ENCODE measurements at regions not wholly inside any gene's neighbourhood (a gene's known extent, or its start where the extent isn't known, plus 50 kb on each side); places are given as distances from the start of the nearest gene placed in this dataset.

GRCh38 chr9:95715868-95716435 is 159.5 kb upstream of the ERCC6L2 start:
- DNase-seq = no peak
- Histone ChIP-seq H4K5ac (ENCODE audit: low read length) (no peak overlapping the region), H3K4me1 (ENCODE audit: control insufficient read depth, low read depth, low read length) (no peaks in the 10 kb centered on the region), H3K9ac (ENCODE audit: low read length) (no peak overlapping the region), H4K8ac (ENCODE audit: low read depth, low read length) (no peak overlapping the region), H3K23ac (ENCODE audit: low read length) (no peak overlapping the region), H3K4ac (ENCODE audit: low read depth, low read length) (no peak overlapping the region), H3K27me3 (ENCODE audit: insufficient read depth, low read length, poor library complexity) (no peaks in the 10 kb centered on the region), H2BK15ac (replicated peaks; ENCODE audit: low read depth) (no peak overlapping the region), H3K79me1 (ENCODE audit: low read length) (no peaks in the 10 kb centered on the region), H2BK120ac (ENCODE audit: low read depth, low read length) (no peak overlapping the region), H3K79me2 (ENCODE audit: control insufficient read depth, insufficient read depth, low read length) (no peaks in the 10 kb centered on the region), H3K56ac (ENCODE audit: low read length) (no peak overlapping the region), H3K4me3 (ENCODE audit: low read length) (no peak overlapping the region), H3K18ac (ENCODE audit: low read length) (no peak overlapping the region), H3K36me3 (ENCODE audit: control insufficient read depth, insufficient read depth, low read length) (no peaks in the 10 kb centered on the region), H3K4me2 (ENCODE audit: low read length) (no peak overlapping the region), H3K27ac (ENCODE audit: low read depth, low read length) (no peak overlapping the region), H2BK5ac (ENCODE audit: low read length) (no peak overlapping the region), H2AK5ac (ENCODE audit: low read length) (no peak overlapping the region)
- no CpG with 5 or more reads among the region's 3 CpGs for WGBS (ENCODE audit: extremely low coverage, insufficient coverage, low lambda C conversion rate)

GRCh38 chr9:95710446-95710845 is 165.0 kb upstream of the ERCC6L2 start:
- no peaks in the 10 kb centered on the region for H3K79me1 ChIP-seq (ENCODE audit: low read length)
- H3K23ac ChIP-seq (ENCODE audit: low read length) = no peak overlapping the region
- H3K79me2 ChIP-seq (ENCODE audit: control insufficient read depth, insufficient read depth, low read length) = no peaks in the 10 kb centered on the region
- H3K4me1 ChIP-seq (ENCODE audit: control insufficient read depth, low read depth, low read length) = no peaks in the 10 kb centered on the region
- no peak overlapping the region for H3K18ac ChIP-seq (ENCODE audit: low read length)
- H4K8ac ChIP-seq (ENCODE audit: low read depth, low read length) = no peak overlapping the region
- H2BK5ac ChIP-seq (ENCODE audit: low read length) = no peak overlapping the region
- H2BK15ac ChIP-seq (replicated peaks; ENCODE audit: low read depth) = no peak overlapping the region
- DNase-seq = no peak
- H3K9ac ChIP-seq (ENCODE audit: low read length) = no peak overlapping the region
- H3K27me3 ChIP-seq (ENCODE audit: insufficient read depth, low read length, poor library complexity) = no peaks in the 10 kb centered on the region
- no peak overlapping the region for H3K4me2 ChIP-seq (ENCODE audit: low read length)
- H4K5ac ChIP-seq (ENCODE audit: low read length) = no peak overlapping the region
- no peak overlapping the region for H3K56ac ChIP-seq (ENCODE audit: low read length)
- no peak overlapping the region for H2BK120ac ChIP-seq (ENCODE audit: low read depth, low read length)
- no peak overlapping the region for H3K4me3 ChIP-seq (ENCODE audit: low read length)
- H2AK5ac ChIP-seq (ENCODE audit: low read length) = no peak overlapping the region
- H3K36me3 ChIP-seq (ENCODE audit: control insufficient read depth, insufficient read depth, low read length) = no peaks in the 10 kb centered on the region
- H3K4ac ChIP-seq (ENCODE audit: low read depth, low read length) = no peak overlapping the region
- no CpG with 5 or more reads among the region's 8 CpGs for WGBS (ENCODE audit: extremely low coverage, insufficient coverage, low lambda C conversion rate)
- no peak overlapping the region for H3K27ac ChIP-seq (ENCODE audit: low read depth, low read length)

GRCh38 chr9:95696701-95697100 is 178.8 kb upstream of the ERCC6L2 start:
- no peak overlapping the region for H2BK120ac ChIP-seq (ENCODE audit: low read depth, low read length)
- peak; percentile 49 for DNase-seq
- no peak overlapping the region for H3K9ac ChIP-seq (ENCODE audit: low read length)
- H2BK15ac ChIP-seq (replicated peaks; ENCODE audit: low read depth) = no peak overlapping the region
- H3K36me3 ChIP-seq (ENCODE audit: control insufficient read depth, insufficient read depth, low read length) = no peaks in the 10 kb centered on the region
- no peak overlapping the region for H2BK5ac ChIP-seq (ENCODE audit: low read length)
- WGBS (ENCODE audit: extremely low coverage, insufficient coverage, low lambda C conversion rate) = no CpG with 5 or more reads among the region's 1 CpG
- no peak overlapping the region for H3K23ac ChIP-seq (ENCODE audit: low read length)
- H3K4ac ChIP-seq (ENCODE audit: low read depth, low read length) = no peak overlapping the region
- no peak overlapping the region for H3K4me2 ChIP-seq (ENCODE audit: low read length)
- no peak overlapping the region for H2AK5ac ChIP-seq (ENCODE audit: low read length)
- H3K4me3 ChIP-seq (ENCODE audit: low read length) = no peak overlapping the region
- H3K4me1 ChIP-seq (ENCODE audit: control insufficient read depth, low read depth, low read length) = no peaks in the 10 kb centered on the region
- H3K79me1 ChIP-seq (ENCODE audit: low read length) = no peaks in the 10 kb centered on the region
- H3K18ac ChIP-seq (ENCODE audit: low read length) = no peak overlapping the region
- H3K27me3 ChIP-seq (ENCODE audit: insufficient read depth, low read length, poor library complexity) = no peaks in the 10 kb centered on the region
- H3K27ac ChIP-seq (ENCODE audit: low read depth, low read length) = no peak overlapping the region
- H4K5ac ChIP-seq (ENCODE audit: low read length) = no peak overlapping the region
- no peaks in the 10 kb centered on the region for H3K79me2 ChIP-seq (ENCODE audit: control insufficient read depth, insufficient read depth, low read length)
- H4K8ac ChIP-seq (ENCODE audit: low read depth, low read length) = no peak overlapping the region
- H3K56ac ChIP-seq (ENCODE audit: low read length) = no peak overlapping the region

GRCh38 chr9:95691435-95691834 is 174.7 kb upstream of the PTCH1 start:
- Histone ChIP-seq H3K18ac (ENCODE audit: low read length) (no peak overlapping the region), H4K5ac (ENCODE audit: low read length) (no peak overlapping the region), H3K79me2 (ENCODE audit: control insufficient read depth, insufficient read depth, low read length) (no peaks in the 10 kb centered on the region), H3K23ac (ENCODE audit: low read length) (no peak overlapping the region), H2BK5ac (ENCODE audit: low read length) (no peak overlapping the region), H3K27ac (ENCODE audit: low read depth, low read length) (no peak overlapping the region), H4K8ac (ENCODE audit: low read depth, low read length) (no peak overlapping the region), H3K36me3 (ENCODE audit: control insufficient read depth, insufficient read depth, low read length) (no peaks in the 10 kb centered on the region), H3K4ac (ENCODE audit: low read depth, low read length) (no peak overlapping the region), H3K4me1 (ENCODE audit: control insufficient read depth, low read depth, low read length) (no peaks in the 10 kb centered on the region), H3K4me3 (ENCODE audit: low read length) (no peak overlapping the region), H3K79me1 (ENCODE audit: low read length) (no peaks in the 10 kb centered on the region), H2BK120ac (ENCODE audit: low read depth, low read length) (no peak overlapping the region), H3K4me2 (ENCODE audit: low read length) (no peak overlapping the region), H3K56ac (ENCODE audit: low read length) (no peak overlapping the region), H3K9ac (ENCODE audit: low read length) (no peak overlapping the region), H2BK15ac (replicated peaks; ENCODE audit: low read depth) (no peak overlapping the region), H2AK5ac (ENCODE audit: low read length) (no peak overlapping the region), H3K27me3 (ENCODE audit: insufficient read depth, low read length, poor library complexity) (no peaks in the 10 kb centered on the region)
- no CpG with 5 or more reads among the region's 4 CpGs for WGBS (ENCODE audit: extremely low coverage, insufficient coverage, low lambda C conversion rate)
- no peak for DNase-seq

GRCh38 chr9:95689669-95690068 is 172.9 kb upstream of the PTCH1 start:
- Histone ChIP-seq H4K5ac (ENCODE audit: low read length) (no peak overlapping the region), H2AK5ac (ENCODE audit: low read length) (no peak overlapping the region), H2BK15ac (replicated peaks; ENCODE audit: low read depth) (no peak overlapping the region), H3K79me2 (ENCODE audit: control insufficient read depth, insufficient read depth, low read length) (no peaks in the 10 kb centered on the region), H3K4me2 (ENCODE audit: low read length) (no peak overlapping the region), H3K9ac (ENCODE audit: low read length) (no peak overlapping the region), H2BK5ac (ENCODE audit: low read length) (no peak overlapping the region), H2BK120ac (ENCODE audit: low read depth, low read length) (no peak overlapping the region), H3K27me3 (ENCODE audit: insufficient read depth, low read length, poor library complexity) (no peaks in the 10 kb centered on the region), H3K79me1 (ENCODE audit: low read length) (no peaks in the 10 kb centered on the region), H3K56ac (ENCODE audit: low read length) (no peak overlapping the region), H3K18ac (ENCODE audit: low read length) (no peak overlapping the region), H3K23ac (ENCODE audit: low read length) (no peak overlapping the region), H4K8ac (ENCODE audit: low read depth, low read length) (peak overlapping the region; percentile 68), H3K27ac (ENCODE audit: low read depth, low read length) (no peak overlapping the region), H3K4me3 (ENCODE audit: low read length) (no peak overlapping the region), H3K4me1 (ENCODE audit: control insufficient read depth, low read depth, low read length) (no peaks in the 10 kb centered on the region), H3K36me3 (ENCODE audit: control insufficient read depth, insufficient read depth, low read length) (no peaks in the 10 kb centered on the region), H3K4ac (ENCODE audit: low read depth, low read length) (no peak overlapping the region)
- no CpG with 5 or more reads among the region's 2 CpGs for WGBS (ENCODE audit: extremely low coverage, insufficient coverage, low lambda C conversion rate)
- no peak for DNase-seq

- no peak overlapping the region for H3K9ac ChIP-seq (ENCODE audit: low read length)
- no peak overlapping the region for H3K18ac ChIP-seq (ENCODE audit: low read length)
- no peak overlapping the region for H2BK5ac ChIP-seq (ENCODE audit: low read length)
- no peak for DNase-seq
- no peak overlapping the region for H2AK5ac ChIP-seq (ENCODE audit: low read length)
- no peaks in the 10 kb centered on the region for H3K79me1 ChIP-seq (ENCODE audit: low read length)
- no peak overlapping the region for H4K8ac ChIP-seq (ENCODE audit: low read depth, low read length)
- no peak overlapping the region for H3K4ac ChIP-seq (ENCODE audit: low read depth, low read length)
- no peak overlapping the region for H4K5ac ChIP-seq (ENCODE audit: low read length)
- H3K4me2 ChIP-seq (ENCODE audit: low read length) = no peak overlapping the region
- no CpG with 5 or more reads among the region's 2 CpGs for WGBS (ENCODE audit: extremely low coverage, insufficient coverage, low lambda C conversion rate)
- no peak overlapping the region for H3K23ac ChIP-seq (ENCODE audit: low read length)
- H2BK15ac ChIP-seq (replicated peaks; ENCODE audit: low read depth) = no peak overlapping the region
- H3K27ac ChIP-seq (ENCODE audit: low read depth, low read length) = no peak overlapping the region
- H3K36me3 ChIP-seq (ENCODE audit: control insufficient read depth, insufficient read depth, low read length) = no peaks in the 10 kb centered on the region
- H3K79me2 ChIP-seq (ENCODE audit: control insufficient read depth, insufficient read depth, low read length) = no peaks in the 10 kb centered on the region
- no peaks in the 10 kb centered on the region for H3K27me3 ChIP-seq (ENCODE audit: insufficient read depth, low read length, poor library complexity)
- H3K4me1 ChIP-seq (ENCODE audit: control insufficient read depth, low read depth, low read length) = no peaks in the 10 kb centered on the region
- no peak overlapping the region for H3K4me3 ChIP-seq (ENCODE audit: low read length)
- no peak overlapping the region for H2BK120ac ChIP-seq (ENCODE audit: low read depth, low read length)
- H3K56ac ChIP-seq (ENCODE audit: low read length) = no peak overlapping the region
Measured at GRCh38 chr9:95684516-95684915, 167.7 kb upstream of the PTCH1 start.
